SKM-1 (cell line): ENCODE measurements at regions not wholly inside any gene's neighbourhood (a gene's known extent, or its start where the extent isn't known, plus 50 kb on each side); places are given as distances from the start of the nearest gene placed in this dataset.

ENCODE experiments used
- DNase-seq: peaks from one replicate; lab custom pipeline; 2025; ENCODE audit not compliant: unreplicated experiment; lab: John Stamatoyannopoulos, UW

- no peak for DNase-seq
Observed at GRCh38 chr16:80144191-80144590, 396.6 kb upstream of the DYNLRB2 start.

- DNase-seq: no peak
Observed at GRCh38 chr16:80142940-80143339, 397.9 kb upstream of the DYNLRB2 start.

DNA sequence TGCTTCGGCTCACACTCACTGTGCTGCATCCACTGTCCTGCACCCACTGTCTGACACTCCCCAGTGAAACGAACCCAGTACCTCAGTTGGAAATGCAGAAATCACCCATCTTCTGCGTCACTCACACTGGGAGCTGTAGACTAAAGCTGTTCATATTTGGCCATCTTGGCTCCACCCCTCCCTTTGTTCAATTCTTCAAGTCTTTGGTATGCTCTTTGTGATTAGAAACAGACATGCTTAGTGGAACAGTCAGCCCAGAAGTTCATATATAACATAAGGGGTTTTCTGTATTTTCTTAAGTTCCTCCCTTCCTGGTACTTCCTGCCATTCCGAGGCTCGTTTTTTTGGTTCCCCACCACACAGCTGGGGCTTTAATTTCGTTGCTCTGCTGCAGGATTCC lies 398.5 kb upstream of the DYNLRB2 start:
- DNase-seq: no peak

GRCh38 chr16:80129791-80130190 lies 411.0 kb upstream of the DYNLRB2 start:
- DNase-seq: no peak

- no peak for DNase-seq
Observed at GRCh38 chr16:80125677-80126076, 415.1 kb upstream of the DYNLRB2 start.

DNA sequence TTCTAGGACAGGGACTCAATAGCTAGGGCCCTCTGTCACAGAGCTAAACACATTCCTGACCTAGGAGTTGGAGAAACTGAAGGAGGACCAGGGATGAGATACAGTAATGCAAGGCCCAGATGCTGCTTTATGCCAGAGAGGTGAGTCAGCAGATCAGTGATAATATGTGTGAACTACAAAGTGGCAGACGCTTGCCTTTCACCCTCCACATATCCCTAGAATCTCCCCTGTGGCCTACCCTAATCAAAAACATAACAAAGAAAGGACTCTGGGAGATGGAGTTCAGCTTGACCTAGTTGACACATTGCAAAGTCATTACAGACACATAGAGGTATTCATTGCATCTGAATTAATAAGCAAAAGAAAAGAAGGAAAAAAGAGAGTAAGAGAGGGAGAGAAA lies 417.6 kb upstream of the DYNLRB2 start:
- DNase-seq: no peak

- no peak for DNase-seq
Observed at GRCh38 chr16:80122115-80122514, 418.7 kb upstream of the DYNLRB2 start.

DNA sequence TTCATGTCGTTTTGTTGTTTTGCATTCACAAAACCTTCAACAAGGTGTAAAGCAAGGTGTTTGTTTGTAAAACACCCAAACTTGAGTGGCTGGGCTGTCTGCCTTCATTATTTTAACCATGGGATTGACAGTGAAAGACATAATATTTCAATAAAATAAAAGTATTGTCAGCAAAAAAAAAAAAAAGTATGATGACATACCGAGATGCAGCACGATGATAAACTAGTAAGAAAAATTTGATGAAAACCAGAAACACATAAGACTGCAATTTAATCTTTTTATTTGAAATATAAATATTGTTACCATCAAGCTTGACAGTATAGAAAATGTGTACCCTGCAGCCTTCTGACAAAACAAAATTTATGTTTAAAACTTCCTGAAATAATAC lies 419.3 kb upstream of the DYNLRB2 start:
- DNase-seq: no peak

- no peak for DNase-seq
Observed at GRCh38 chr16:80120899-80121521, 419.8 kb upstream of the DYNLRB2 start.

- DNase-seq: no peak
Observed at GRCh38 chr16:80117556-80118130, 423.1 kb upstream of the DYNLRB2 start.

- DNase-seq: no peak
Observed at GRCh38 chr16:80116711-80117110, 424.1 kb upstream of the DYNLRB2 start.

DNA sequence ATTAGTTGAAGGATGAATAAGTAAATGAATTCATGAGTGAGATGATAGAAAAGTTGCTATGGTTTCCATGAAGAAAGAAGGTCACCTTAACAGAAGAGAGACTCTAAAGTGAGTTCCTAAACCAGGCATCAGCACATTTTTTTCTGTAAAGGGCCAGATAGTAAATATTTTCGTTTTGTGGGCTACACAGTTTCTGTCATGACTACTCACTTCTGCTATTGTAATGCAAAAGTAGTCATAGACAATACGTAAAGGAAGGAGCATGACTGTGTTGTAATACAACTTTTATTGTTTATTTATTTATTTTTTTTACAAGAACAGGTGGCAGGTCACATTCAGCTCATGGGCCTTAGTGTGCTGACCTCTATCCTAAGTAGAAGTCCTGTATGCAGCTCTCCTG lies 426.1 kb upstream of the DYNLRB2 start:
- no peak for DNase-seq

DNA sequence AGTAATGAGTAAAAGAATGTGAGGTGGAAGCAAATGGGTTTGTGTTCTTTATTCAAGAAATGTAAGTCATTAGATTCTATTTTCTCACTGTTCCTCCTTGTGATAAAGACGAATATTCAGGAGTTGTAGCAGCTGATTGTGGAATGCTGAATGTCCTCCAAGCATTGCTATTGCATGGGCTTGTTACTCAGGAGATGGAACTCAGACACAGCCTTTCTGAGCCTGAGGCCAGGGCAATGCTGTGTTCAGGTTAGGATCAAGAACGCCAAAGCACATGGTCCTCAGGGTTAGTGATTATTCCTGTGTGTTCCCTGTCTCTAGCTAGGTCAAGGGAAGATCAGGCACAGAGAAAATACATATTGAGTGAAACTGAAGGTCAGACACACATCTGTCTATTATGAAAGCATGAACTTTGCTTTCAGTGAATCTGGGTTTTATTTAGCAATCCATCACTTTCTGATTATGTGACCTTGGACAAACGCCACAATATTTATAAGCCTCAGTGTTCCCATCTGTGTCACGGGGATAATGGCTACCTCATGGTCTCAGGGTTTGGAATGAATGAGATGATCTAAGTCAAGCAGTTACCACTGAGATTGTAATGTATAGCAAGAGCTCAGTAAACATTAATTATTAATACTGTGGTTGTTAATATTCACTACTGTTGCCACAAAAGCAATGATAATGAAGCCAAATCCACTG lies 426.8 kb upstream of the DYNLRB2 start:
- DNase-seq: no peak

DNA sequence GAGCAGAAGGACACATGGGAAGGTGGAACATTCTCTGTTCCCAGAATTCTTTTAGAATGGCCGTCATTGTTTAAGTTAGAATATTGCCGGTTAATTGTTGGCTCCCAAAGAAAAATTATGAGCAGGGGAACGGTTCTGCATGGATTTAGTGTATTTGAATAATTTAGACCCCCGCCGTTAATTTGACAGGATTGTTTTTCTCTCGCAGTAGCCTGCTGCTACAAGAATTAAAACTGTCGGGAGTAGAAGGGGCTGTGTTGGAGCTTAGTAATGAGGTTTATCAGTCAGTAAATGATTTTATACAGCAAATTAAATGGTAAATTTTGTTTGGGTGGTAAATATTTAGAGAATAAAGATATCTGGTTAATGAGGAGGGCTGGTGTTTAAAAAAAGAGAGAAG lies 431.2 kb upstream of the DYNLRB2 start:
- no peak for DNase-seq

DNA sequence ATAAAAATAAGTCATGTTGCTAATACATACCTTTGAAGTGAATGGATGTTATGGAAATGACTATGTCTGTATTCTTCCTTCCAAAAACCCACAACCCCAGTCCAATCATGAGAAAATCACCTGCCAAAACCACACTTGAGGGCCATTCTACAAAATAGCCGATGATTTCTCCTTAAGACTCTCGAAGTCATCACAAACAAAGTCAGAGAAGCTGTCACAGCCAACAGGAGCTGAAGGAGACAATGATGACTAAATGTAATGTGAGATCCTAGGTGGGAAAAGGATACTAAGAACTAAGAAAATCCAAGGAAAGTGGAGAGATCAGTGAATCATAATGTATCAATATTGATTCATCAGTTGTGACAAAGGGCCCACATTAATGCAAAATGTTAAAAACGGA lies 432.9 kb upstream of the DYNLRB2 start:
- DNase-seq: no peak

GRCh38 chr16:80105751-80106150 lies 435.0 kb upstream of the DYNLRB2 start:
- DNase-seq: no peak

DNA sequence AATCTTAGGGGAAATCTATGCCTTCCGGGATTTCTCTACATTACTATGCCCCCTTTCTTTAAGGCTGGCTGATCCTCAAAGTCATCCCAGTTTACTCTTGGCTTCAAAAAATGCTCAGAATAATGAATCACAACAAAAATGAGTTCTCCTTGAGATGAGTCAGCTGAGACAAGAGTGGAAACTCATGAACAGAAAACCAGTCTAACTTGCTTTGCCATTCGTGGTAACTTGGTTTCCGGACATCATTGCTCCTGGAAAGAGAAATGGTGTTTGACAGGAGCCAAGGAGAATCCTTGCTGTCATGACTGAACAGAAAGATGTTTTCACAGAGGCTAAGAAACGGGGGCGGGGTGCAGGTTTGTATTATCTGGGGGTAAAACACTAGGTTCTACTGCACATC lies 435.6 kb upstream of the DYNLRB2 start:
- no peak for DNase-seq

- DNase-seq: no peak
Observed at GRCh38 chr16:80104401-80104800, 436.4 kb upstream of the DYNLRB2 start.

DNA sequence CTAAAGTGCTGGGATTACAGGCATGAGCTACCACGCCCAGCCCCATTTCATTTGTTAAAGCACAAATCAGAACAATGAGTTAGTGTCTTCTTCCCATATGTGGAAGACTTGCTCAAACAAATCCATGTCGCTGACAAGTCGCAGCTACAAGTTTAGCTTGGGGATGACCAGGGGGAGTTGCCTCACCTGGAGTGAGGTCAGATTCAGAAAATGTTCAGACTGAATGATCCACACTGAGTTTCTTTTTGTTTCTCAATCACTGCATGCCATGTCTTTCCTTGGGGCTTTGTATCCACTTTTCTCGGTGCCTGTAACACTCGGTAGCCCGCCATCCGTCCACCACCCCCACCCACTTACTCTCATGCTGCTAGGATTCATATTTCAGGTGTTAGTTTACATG lies 437.3 kb upstream of the DYNLRB2 start:
- no peak for DNase-seq

- DNase-seq: no peak
Observed at GRCh38 chr16:80100846-80101451, 439.8 kb upstream of the DYNLRB2 start.

- no peak for DNase-seq
Observed at GRCh38 chr16:80100186-80100585, 440.6 kb upstream of the DYNLRB2 start.

GRCh38 chr16:80097098-80097497 lies 443.7 kb upstream of the DYNLRB2 start:
- no peak for DNase-seq
